Chondrocyte (in vitro differentiated cells): ENCODE measurements at regions not wholly inside any gene's neighbourhood (a gene's known extent, or its start where the extent isn't known, plus 50 kb on each side); places are given as distances from the start of the nearest gene placed in this dataset.

Experiments used
- DNase-seq: peaks from one replicate; pipeline ENCODE4 v3.0.0; 2021; ENCODE audit warnings: mixed read lengths, low spot score
- H3K27ac Mint-ChIP-seq: one replicate; pipeline ENCODE4 v1.8.0; 2021; ENCODE audit warnings: mild to moderate bottlenecking, moderate library complexity, mixed read lengths; ENCODE audit not compliant: unreplicated experiment
- H3K27me3 Mint-ChIP-seq: 2 replicates; pipeline ENCODE4 v1.8.0; 2021; ENCODE audit warnings: low read depth, mixed read lengths
- H3K36me3 Mint-ChIP-seq: 2 replicates; pipeline ENCODE4 v1.8.0; 2021; ENCODE audit warnings: low read depth, mixed read lengths
- H3K4me1 Mint-ChIP-seq: 2 replicates; pipeline ENCODE4 v1.8.0; 2021; ENCODE audit warnings: low read depth, mild to moderate bottlenecking, mixed read lengths
- H3K4me3 Mint-ChIP-seq: one replicate; pipeline ENCODE4 v1.8.0; 2021; ENCODE audit warnings: mild to moderate bottlenecking, moderate library complexity, mixed read lengths; ENCODE audit not compliant: unreplicated experiment
- H3K9me3 Mint-ChIP-seq: 2 replicates; pipeline ENCODE4 v1.8.0; 2021; ENCODE audit warnings: low read depth, mixed read lengths
- CTCF ChIP-seq: fragments of 200-600 bp; sonication (generic); IDR thresholded peaks from 2 replicates; pipeline ENCODE4 v1.5.0; 2021; ENCODE audit warnings: antibody characterized with exemption, mild to moderate bottlenecking, moderate library complexity

- Mint-ChIP-seq H3K9me3 (peaks cover 15% of the 10 kb centered on the region), H3K27me3 (no peaks in the 10 kb centered on the region), H3K27ac (no peak overlapping the region), H3K4me1 (no peaks in the 10 kb centered on the region), H3K4me3 (no peak overlapping the region), H3K36me3 (no peaks in the 10 kb centered on the region)
- no peak for DNase-seq
- TF ChIP-seq CTCF: no peak
Observed at GRCh38 chr5:101176605-101177004, 273.5 kb upstream of the ST8SIA4 start.

GRCh38 chr5:101174981-101175380 lies 271.9 kb upstream of the ST8SIA4 start:
- Mint-ChIP-seq H3K27ac (no peak overlapping the region), H3K4me1 (no peaks in the 10 kb centered on the region), H3K4me3 (no peak overlapping the region), H3K27me3 (no peaks in the 10 kb centered on the region), H3K36me3 (no peaks in the 10 kb centered on the region), H3K9me3 (peaks cover 15% of the 10 kb centered on the region)
- DNase-seq: no peak
- TF ChIP-seq CTCF: no peak

- H3K4me3 Mint-ChIP-seq: no peak overlapping the region
- no peaks in the 10 kb centered on the region for H3K4me1 Mint-ChIP-seq
- H3K27ac Mint-ChIP-seq: no peak overlapping the region
- no peaks in the 10 kb centered on the region for H3K36me3 Mint-ChIP-seq
- peaks cover 17% of the 10 kb centered on the region for H3K9me3 Mint-ChIP-seq
- no peak for DNase-seq
- H3K27me3 Mint-ChIP-seq: no peaks in the 10 kb centered on the region
- no peak for TF ChIP-seq CTCF
Observed at GRCh38 chr5:101163088-101163487, 260.0 kb upstream of the ST8SIA4 start.

- no peak overlapping the region for H3K27ac Mint-ChIP-seq
- no peaks in the 10 kb centered on the region for H3K4me1 Mint-ChIP-seq
- DNase-seq: no peak
- TF ChIP-seq CTCF: no peak
- no peaks in the 10 kb centered on the region for H3K36me3 Mint-ChIP-seq
- H3K27me3 Mint-ChIP-seq: no peaks in the 10 kb centered on the region
- peaks cover 8% of the 10 kb centered on the region for H3K9me3 Mint-ChIP-seq
- no peak overlapping the region for H3K4me3 Mint-ChIP-seq
Observed at GRCh38 chr5:101160002-101160401, 256.9 kb upstream of the ST8SIA4 start.

- H3K27ac Mint-ChIP-seq: no peak overlapping the region
- no peaks in the 10 kb centered on the region for H3K4me1 Mint-ChIP-seq
- no peak for TF ChIP-seq CTCF
- DNase-seq: no peak
- peaks cover 4% of the 10 kb centered on the region for H3K9me3 Mint-ChIP-seq
- H3K27me3 Mint-ChIP-seq: no peaks in the 10 kb centered on the region
- H3K4me3 Mint-ChIP-seq: no peak overlapping the region
- no peaks in the 10 kb centered on the region for H3K36me3 Mint-ChIP-seq
Observed at GRCh38 chr5:101159006-101159405, 255.9 kb upstream of the ST8SIA4 start.
